H1 (cell line): ENCODE measurements at regions not wholly inside any gene's neighbourhood (a gene's known extent, or its start where the extent isn't known, plus 50 kb on each side); places are given as distances from the start of the nearest gene placed in this dataset.

Experiments
- CTCF ChIA-PET: fragments of 300-600 bp; sonication (Branson Sonifier 250); formaldehyde crosslinking; loops from one replicate; lab custom pipeline; 2021; ENCODE audit not compliant: partially characterized antibody; lab: Charles Lee
- POLR2A ChIA-PET: fragments of 300-600 bp; sonication (Branson Sonifier 250); formaldehyde crosslinking; loops from one replicate; lab custom pipeline; 2021; ENCODE audit warnings: inconsistent platforms; ENCODE audit not compliant: partially characterized antibody; lab: Charles Lee
- DNase-seq, 2 experiments: peaks; one replicate each; pipeline versions ENCODE4 v3.0.0 to v3.0.0-alpha.2; 2010 to 2022; ENCODE audit warnings: low spot score in 2 of 2, low read depth in 1 of 2, mixed read lengths in 1 of 2
- FAIRE-seq: peaks from 2 replicates; lab custom pipeline; 2011; peaks lifted over from hg19 to GRCh38; lab: Jason Lieb, UNC
- H2AFZ ChIP-seq: 2 replicates; pipeline ENCODE4 v1.8.1; 2012; ENCODE audit warnings: low read length, inconsistent platforms
- H2AK5ac ChIP-seq: 2 replicates; pipeline ENCODE4 v1.6.1; 2013; ENCODE audit warnings: low read depth, low read length
- H2BK120ac ChIP-seq: replicated peaks from 2 replicates; pipeline ENCODE3; 2013; ENCODE audit warnings: low read depth, low read length, inconsistent platforms
- H2BK12ac ChIP-seq: 2 replicates; pipeline ENCODE4 v1.6.1; 2013; ENCODE audit warnings: low read depth, low read length
- H2BK15ac ChIP-seq: 2 replicates; pipeline ENCODE4 v1.6.1; 2013; ENCODE audit warnings: low read length
- H2BK20ac ChIP-seq: 2 replicates; pipeline ENCODE4 v1.6.1; 2013; ENCODE audit warnings: low read length
- H2BK5ac ChIP-seq: 2 replicates; pipeline ENCODE4 v1.6.1; 2013; ENCODE audit warnings: low read depth, low read length
- H3K14ac ChIP-seq: 2 replicates; pipeline ENCODE4 v1.6.1; 2013; ENCODE audit warnings: inconsistent platforms; ENCODE audit not compliant: insufficient read length
- H3K18ac ChIP-seq: 2 replicates; pipeline ENCODE4 v1.6.1; 2013; ENCODE audit warnings: low read length; ENCODE audit errors: extremely low read depth
- H3K23ac ChIP-seq: 2 replicates; pipeline ENCODE4 v1.6.1; 2013; ENCODE audit warnings: inconsistent platforms; ENCODE audit not compliant: insufficient read length
- H3K23me2 ChIP-seq: 2 replicates; pipeline ENCODE4 v1.6.1; 2013; ENCODE audit warnings: low read depth, low read length
- H3K27ac ChIP-seq: 2 replicates; pipeline ENCODE4 v1.6.1; 2011; ENCODE audit warnings: low read depth, low read length, inconsistent platforms
- H3K27me3 ChIP-seq, 4 experiments: replicated peaks in 1 of 4; 1 replicate in 1 of 4; 2 replicates in 3 of 4; pipeline versions ENCODE4 v1.6.1 to v1.8.1; 2011 to 2013; ENCODE audit warnings: low read length in 3 of 4, mild to moderate bottlenecking in 3 of 4, inconsistent platforms in 2 of 4, mixed read lengths in 2 of 4, moderate library complexity in 1 of 4; ENCODE audit not compliant: control insufficient read depth in 3 of 4, insufficient read depth in 3 of 4; ENCODE audit errors: extremely low read depth in 1 of 4
- H3K36me3 ChIP-seq, 4 experiments: 2 replicates each; pipeline versions ENCODE4 v1.6.1 to v1.8.1; 2011 to 2013; ENCODE audit warnings: mild to moderate bottlenecking in 4 of 4, low read length in 3 of 4, moderate library complexity in 2 of 4, control low read depth in 1 of 4, inconsistent platforms in 1 of 4; ENCODE audit not compliant: insufficient read depth in 4 of 4, control insufficient read depth in 2 of 4
- H3K4ac ChIP-seq: replicated peaks from 2 replicates; pipeline ENCODE3; 2013; ENCODE audit warnings: low read length, low read depth, mixed read lengths, inconsistent platforms; ENCODE audit not compliant: insufficient read length
- H3K4me1 ChIP-seq, 4 experiments: replicated peaks in 1 of 4; 1 replicate in 1 of 4; 2 replicates in 3 of 4; pipeline versions ENCODE4 v1.6.1 to v1.8.1; 2011 to 2013; ENCODE audit warnings: low read length in 3 of 4, inconsistent platforms in 2 of 4, mixed read lengths in 1 of 4; ENCODE audit not compliant: insufficient read depth in 4 of 4, control insufficient read depth in 3 of 4
- H3K4me2 ChIP-seq, 2 experiments: 2 replicates each; pipeline versions ENCODE4 v1.6.1 to v1.8.1; 2011 to 2013; ENCODE audit warnings: low read depth in 2 of 2, low read length in 2 of 2, control low read depth in 1 of 2, inconsistent platforms in 1 of 2, mild to moderate bottlenecking in 1 of 2; ENCODE audit not compliant: insufficient read depth in 1 of 2
- H3K4me3 ChIP-seq, 4 experiments: fragments of 200-600, 300-600 bp in 1 of 4; sonication (generic), shearing (Covaris generic), sonication (Bioruptor Twin) in 1 of 4; 2 replicates each; pipeline versions ENCODE4 v1.5.1 to v1.8.1; 2011 to 2016; ENCODE audit warnings: low read length in 4 of 4, low read depth in 3 of 4, control low read depth in 2 of 4, inconsistent platforms in 2 of 4, mild to moderate bottlenecking in 2 of 4, mixed read lengths in 1 of 4, moderate library complexity in 1 of 4; ENCODE audit not compliant: insufficient read depth in 2 of 4; ENCODE audit errors: extremely low read depth in 1 of 4
- H3K56ac ChIP-seq: replicated peaks from 2 replicates; pipeline ENCODE3; 2013; ENCODE audit warnings: low read depth, mild to moderate bottlenecking, mixed read lengths, low read length, inconsistent platforms; ENCODE audit not compliant: insufficient read length
- H3K79me1 ChIP-seq: 2 replicates; pipeline ENCODE4 v1.6.1; 2013; ENCODE audit warnings: low read depth, low read length, control low read depth
- H3K79me2 ChIP-seq, 2 experiments: 2 replicates each; pipeline versions ENCODE4 v1.6.1 to v1.8.1; 2012 to 2013; ENCODE audit warnings: low read length in 2 of 2, mild to moderate bottlenecking in 2 of 2, inconsistent platforms in 1 of 2; ENCODE audit not compliant: insufficient read depth in 2 of 2, control insufficient read depth in 1 of 2
- H3K9ac ChIP-seq, 4 experiments: replicated peaks in 1 of 4; 1 replicate in 1 of 4; 2 replicates in 3 of 4; pipeline versions ENCODE4 v1.6.1 to v1.8.1; 2011 to 2013; ENCODE audit warnings: low read depth in 3 of 4, low read length in 3 of 4, control low read depth in 2 of 4, mild to moderate bottlenecking in 2 of 4, moderate library complexity in 2 of 4, inconsistent platforms in 1 of 4; ENCODE audit errors: extremely low read depth in 1 of 4
- H3K9me3 ChIP-seq, 2 experiments: 2 replicates each; pipeline versions ENCODE4 v1.6.1 to v1.8.1; 2012 to 2013; ENCODE audit warnings: mild to moderate bottlenecking in 2 of 2, moderate library complexity in 2 of 2, control low read depth in 1 of 2, inconsistent platforms in 1 of 2, low read depth in 1 of 2, low read length in 1 of 2, mixed read lengths in 1 of 2; ENCODE audit not compliant: insufficient read depth in 2 of 2
- H4K20me1 ChIP-seq, 2 experiments: replicated peaks in 1 of 2; 2 replicates each; pipeline versions ENCODE3 to v1.8.1; 2011 to 2013; ENCODE audit warnings: inconsistent platforms in 2 of 2, low read length in 2 of 2, mild to moderate bottlenecking in 1 of 2; ENCODE audit not compliant: insufficient read depth in 2 of 2, control insufficient read depth in 1 of 2
- H4K5ac ChIP-seq: 2 replicates; pipeline ENCODE4 v1.6.1; 2013; ENCODE audit warnings: low read length, low read depth, mixed read lengths, inconsistent platforms; ENCODE audit not compliant: insufficient read length
- H4K8ac ChIP-seq: 2 replicates; pipeline ENCODE4 v1.8.0; 2013; ENCODE audit warnings: mild to moderate bottlenecking, moderate library complexity, low read length, inconsistent platforms; ENCODE audit not compliant: insufficient read depth; ENCODE audit errors: extremely low read depth
- H4K91ac ChIP-seq: replicated peaks from 2 replicates; pipeline ENCODE3; 2013; ENCODE audit warnings: low read length, mixed read lengths, inconsistent platforms; ENCODE audit not compliant: insufficient read length
- CBX5 ChIP-seq: fragments of 300-800, 300-1000 bp; sonication (generic); IDR thresholded peaks from 2 replicates; pipeline ENCODE4 v1.7.1; 2016; ENCODE audit warnings: antibody characterized with exemption, low read length, low read depth
- CTBP2 ChIP-seq: IDR thresholded peaks from 2 replicates; pipeline ENCODE4 v1.7.0; 2011; ENCODE audit warnings: borderline replicate concordance, mild to moderate bottlenecking, moderate library complexity, mixed read lengths, low read length; ENCODE audit not compliant: insufficient read depth, insufficient read length
- E2F6 ChIP-seq: IDR thresholded peaks from 2 replicates; pipeline ENCODE4 v1.6.1; 2012; ENCODE audit warnings: inconsistent platforms
- GABPA ChIP-seq: IDR thresholded peaks from 2 replicates; pipeline ENCODE4 v1.6.1; 2011; ENCODE audit warnings: mild to moderate bottlenecking, low read length, moderate library complexity, borderline replicate concordance; ENCODE audit not compliant: insufficient read depth
- KDM1A ChIP-seq: fragments of 200-600, 300-600 bp; sonication (generic); IDR thresholded peaks from 2 replicates; pipeline ENCODE4 v1.7.1; 2016; ENCODE audit warnings: mild to moderate bottlenecking, low read length, borderline replicate concordance
- KDM5A ChIP-seq: fragments of 200-600 bp; IDR thresholded peaks from 2 replicates; pipeline ENCODE4 v1.7.1; 2012; ENCODE audit warnings: mild to moderate bottlenecking, low read length, inconsistent platforms, mixed read lengths
- NRF1 ChIP-seq: IDR thresholded peaks from 2 replicates; pipeline ENCODE4 v1.6.1; 2011; ENCODE audit warnings: mild to moderate bottlenecking, low read depth, low read length, improper control_type of control experiment
- RXRA ChIP-seq: IDR thresholded peaks from 2 replicates; pipeline ENCODE4 v1.6.1; 2011; ENCODE audit warnings: low read depth, mild to moderate bottlenecking, low read length, moderate library complexity; ENCODE audit not compliant: insufficient read depth
- SP4 ChIP-seq: IDR thresholded peaks from 2 replicates; pipeline ENCODE4 v1.6.1; 2012; ENCODE audit warnings: low read length, inconsistent platforms
- SRF ChIP-seq: IDR thresholded peaks from 2 replicates; pipeline ENCODE4 v1.6.1; 2011; ENCODE audit warnings: mild to moderate bottlenecking, low read depth, low read length, moderate library complexity
- TAF1 ChIP-seq: IDR thresholded peaks from 2 replicates; pipeline ENCODE4 v1.6.1; 2011; ENCODE audit warnings: mild to moderate bottlenecking, low read depth, low read length
- WGBS, 2 experiments: shearing (Covaris generic) in 1 of 2; methylation state at CpG; one replicate each; pipeline versions ENCODE4 v1.1.6 to v1.1.7; 2013 to 2015; ENCODE audit warnings: low lambda C conversion rate in 2 of 2, mixed read lengths in 2 of 2, inconsistent platforms in 1 of 2, low coverage in 1 of 2, missing lambda C conversion rate in 1 of 2; ENCODE audit not compliant: insufficient replicate concordance in 2 of 2, insufficient coverage in 1 of 2, insufficient read length in 1 of 2; ENCODE audit errors: extremely low coverage in 1 of 2, missing lambda C conversion rate in 1 of 2; 5-methylcytosine and 5-hydroxymethylcytosine counted together
- TF ChIP-seq, protein P1 (sequence below): IDR thresholded peaks from 2 replicates; pipeline ENCODE4 v1.6.1; 2011; ENCODE audit warnings: low read length, improper control_type of control experiment
- TF ChIP-seq, protein P2 (sequence below): IDR thresholded peaks from 2 replicates; pipeline ENCODE4 v1.6.1; 2012; ENCODE audit warnings: inconsistent platforms

DNA sequence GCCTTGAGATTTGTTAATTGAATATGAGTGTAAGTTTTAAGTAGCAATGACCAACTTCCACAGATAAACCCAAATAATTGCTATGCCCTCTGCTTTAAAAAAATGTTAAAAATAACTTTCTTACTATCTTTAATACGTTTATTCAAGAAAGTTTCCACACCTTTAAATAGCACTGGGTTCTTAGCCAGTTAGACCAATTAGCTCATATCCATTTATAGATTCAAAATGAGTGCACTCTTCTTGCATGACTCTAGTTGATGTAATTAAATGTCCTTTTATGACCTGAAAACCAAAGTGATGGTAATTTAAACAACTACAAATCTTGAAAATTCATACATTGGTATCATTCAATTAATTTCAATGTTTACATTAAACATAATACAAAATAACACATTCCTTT, 50.8 kb upstream of the CACNA2D1 start:
- Histone ChIP-seq H3K4me2 (no peak overlapping the region), H2BK12ac (no peak overlapping the region), H2BK5ac (no peak overlapping the region), H3K27me3 (peaks cover 0 to 1% (median 0%) of the 10 kb centered on the region in 4 experiments; a peak in 1 of 7 replicates), H3K79me2 (no peaks in the 10 kb centered on the region), H4K91ac (no peak overlapping the region), H3K36me3 (no peaks in the 10 kb centered on the region), H2AFZ (no peak overlapping the region), H3K18ac (no peak overlapping the region), H3K4me3 (no peak overlapping the region), H3K9me3 (peaks cover 0 to 1% of the 10 kb centered on the region in 2 experiments; a peak in 1 of 4 replicates), H3K23ac (no peak overlapping the region), H2BK15ac (no peak overlapping the region), H4K20me1 (no peaks in the 10 kb centered on the region), H3K4ac (no peak overlapping the region), H3K4me1 (no peaks in the 10 kb centered on the region), H4K8ac (no peak overlapping the region), H3K23me2 (no peaks in the 10 kb centered on the region), H3K79me1 (no peaks in the 10 kb centered on the region), H2BK20ac (no peak overlapping the region), H3K56ac (no peak overlapping the region), H3K9ac (no peak overlapping the region), H3K14ac (no peak overlapping the region), H4K5ac (no peak overlapping the region), H2AK5ac (no peak overlapping the region), H2BK120ac (no peak overlapping the region), H3K27ac (no peak overlapping the region)
- ChIA-PET CTCF (interaction anchor here (1.3 to 1.5 kb wide), 2 partner anchors 13 to 235 kb away, joined by 4 read pairs; no protein-coding TSS in a partner anchor), POLR2A (no interaction called here)
- WGBS, 2 experiments = 56% methylated on average over 1 of the region's 1 CpG; no CpG with 5 or more reads in 1 of the 2 experiments
- DNase-seq (no peak), FAIRE-seq (no peak)
- no peak for TF ChIP-seq NRF1
- TF ChIP-seq TAF1 = no peak
- no peak for TF ChIP-seq CBX5
- no peak for TF ChIP-seq SP4
- TF ChIP-seq GABPA = no peak
- no peak for TF ChIP-seq KDM5A
- TF ChIP-seq RXRA = no peak
- no peak for TF ChIP-seq E2F6
- TF ChIP-seq, protein P1, sequence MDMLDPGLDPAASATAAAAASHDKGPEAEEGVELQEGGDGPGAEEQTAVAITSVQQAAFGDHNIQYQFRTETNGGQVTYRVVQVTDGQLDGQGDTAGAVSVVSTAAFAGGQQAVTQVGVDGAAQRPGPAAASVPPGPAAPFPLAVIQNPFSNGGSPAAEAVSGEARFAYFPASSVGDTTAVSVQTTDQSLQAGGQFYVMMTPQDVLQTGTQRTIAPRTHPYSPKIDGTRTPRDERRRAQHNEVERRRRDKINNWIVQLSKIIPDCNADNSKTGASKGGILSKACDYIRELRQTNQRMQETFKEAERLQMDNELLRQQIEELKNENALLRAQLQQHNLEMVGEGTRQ = no peak
- no peak for TF ChIP-seq SRF
- TF ChIP-seq, protein P2, sequence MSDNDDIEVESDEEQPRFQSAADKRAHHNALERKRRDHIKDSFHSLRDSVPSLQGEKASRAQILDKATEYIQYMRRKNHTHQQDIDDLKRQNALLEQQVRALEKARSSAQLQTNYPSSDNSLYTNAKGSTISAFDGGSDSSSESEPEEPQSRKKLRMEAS = no peak
- TF ChIP-seq KDM1A = no peak
- no peak for TF ChIP-seq CTBP2
